BE2C (cell line): ENCODE measurements at regions not wholly inside any gene's neighbourhood (a gene's known extent, or its start where the extent isn't known, plus 50 kb on each side); places are given as distances from the start of the nearest gene placed in this dataset.

Source experiments
- DNase-seq: peaks from one replicate; pipeline ENCODE4 v3.0.0-alpha.2; 2020
- H3K27me3 ChIP-seq: fragments of 250-450 bp; sonication (Bioruptor Pico); 2 replicates; pipeline ENCODE4 v1.5.1; 2020; ENCODE audit warnings: mild to moderate bottlenecking
- H3K36me3 ChIP-seq: fragments of 250-450 bp; sonication (Bioruptor Pico); 2 replicates; pipeline ENCODE4 v1.5.1; 2020; ENCODE audit warnings: mild to moderate bottlenecking
- H3K4me1 ChIP-seq: fragments of 250-450 bp; sonication (Bioruptor Pico); 2 replicates; pipeline ENCODE4 v1.5.1; 2020
- H3K4me3 ChIP-seq: 2 replicates; pipeline ENCODE4 v1.5.1; 2011; ENCODE audit warnings: low read depth, low read length
- H3K9me3 ChIP-seq: fragments of 250-450 bp; sonication (Bioruptor Pico); 2 replicates; pipeline ENCODE4 v1.5.1; 2020
- TF ChIP-seq, protein P1 (sequence below): IDR thresholded peaks from 2 replicates; pipeline ENCODE4 v1.5.1; 2012; ENCODE audit warnings: mild to moderate bottlenecking, low read depth, low read length

DNA sequence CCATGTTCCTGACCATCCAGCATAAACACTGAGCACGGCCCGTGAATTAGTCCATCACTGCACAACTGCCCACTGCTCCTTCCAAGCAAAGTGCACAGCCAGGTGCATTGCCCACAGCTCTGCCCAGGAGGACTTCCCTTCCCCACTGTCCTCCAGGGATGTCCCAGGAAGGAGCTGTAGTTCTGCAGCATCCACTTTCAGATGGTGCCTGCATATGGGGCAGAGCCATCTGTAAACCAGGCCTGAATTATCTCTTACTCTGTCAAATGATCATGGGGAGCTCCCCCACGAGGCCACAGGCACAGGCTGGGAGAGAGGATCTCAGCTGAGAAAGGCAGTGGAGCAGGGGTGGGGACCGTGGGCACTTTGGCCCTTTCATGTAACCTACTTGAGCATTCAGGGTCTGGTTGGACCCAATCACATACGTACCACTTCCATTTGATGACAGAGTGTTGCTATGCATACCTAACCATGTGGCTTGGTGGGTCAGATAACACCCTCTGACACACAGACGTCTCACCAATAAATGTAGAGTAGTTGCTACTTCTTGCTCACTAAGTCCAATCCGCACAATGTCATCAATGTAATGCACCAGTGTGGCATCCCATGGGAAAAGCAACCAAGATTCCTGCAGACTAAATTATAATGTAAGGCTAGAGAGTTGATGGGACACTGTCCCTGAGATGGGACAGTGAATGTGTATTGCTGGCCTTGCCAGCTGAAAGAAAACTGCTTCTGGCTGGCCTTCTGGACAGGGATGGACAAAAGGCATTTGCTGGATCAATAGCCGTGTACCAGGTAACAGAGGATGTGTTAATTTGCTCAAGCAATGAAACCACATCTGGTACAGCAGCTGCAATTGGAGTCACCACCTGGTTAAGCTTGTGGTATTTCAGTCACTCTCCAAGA is 113.8 kb upstream of the C14orf180 start:
- no peaks in the 10 kb centered on the region for H3K9me3 ChIP-seq
- no peak for DNase-seq
- TF ChIP-seq, protein P1, sequence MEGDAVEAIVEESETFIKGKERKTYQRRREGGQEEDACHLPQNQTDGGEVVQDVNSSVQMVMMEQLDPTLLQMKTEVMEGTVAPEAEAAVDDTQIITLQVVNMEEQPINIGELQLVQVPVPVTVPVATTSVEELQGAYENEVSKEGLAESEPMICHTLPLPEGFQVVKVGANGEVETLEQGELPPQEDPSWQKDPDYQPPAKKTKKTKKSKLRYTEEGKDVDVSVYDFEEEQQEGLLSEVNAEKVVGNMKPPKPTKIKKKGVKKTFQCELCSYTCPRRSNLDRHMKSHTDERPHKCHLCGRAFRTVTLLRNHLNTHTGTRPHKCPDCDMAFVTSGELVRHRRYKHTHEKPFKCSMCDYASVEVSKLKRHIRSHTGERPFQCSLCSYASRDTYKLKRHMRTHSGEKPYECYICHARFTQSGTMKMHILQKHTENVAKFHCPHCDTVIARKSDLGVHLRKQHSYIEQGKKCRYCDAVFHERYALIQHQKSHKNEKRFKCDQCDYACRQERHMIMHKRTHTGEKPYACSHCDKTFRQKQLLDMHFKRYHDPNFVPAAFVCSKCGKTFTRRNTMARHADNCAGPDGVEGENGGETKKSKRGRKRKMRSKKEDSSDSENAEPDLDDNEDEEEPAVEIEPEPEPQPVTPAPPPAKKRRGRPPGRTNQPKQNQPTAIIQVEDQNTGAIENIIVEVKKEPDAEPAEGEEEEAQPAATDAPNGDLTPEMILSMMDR: no peak

DNA sequence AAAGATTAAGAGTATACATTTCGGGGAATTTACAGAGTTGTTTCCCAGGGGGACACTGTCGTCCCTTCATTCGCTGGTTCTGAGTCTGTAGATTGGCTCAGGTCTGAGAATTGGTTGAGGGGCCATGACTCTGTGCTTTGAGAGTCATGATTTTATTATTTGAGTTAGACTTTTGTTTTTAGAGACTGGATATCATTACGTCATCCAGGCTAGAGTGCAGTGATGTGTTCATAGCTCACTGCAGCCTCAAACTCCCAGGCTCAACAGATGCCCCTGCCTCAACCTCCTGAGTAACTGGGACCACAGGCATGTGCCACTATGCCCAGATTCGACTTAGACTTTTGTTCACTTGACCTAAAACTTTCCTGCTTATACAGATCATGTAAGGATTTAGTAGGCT is 112.3 kb upstream of the C14orf180 start:
- no peaks in the 10 kb centered on the region for H3K36me3 ChIP-seq
- TF ChIP-seq, protein P1: no peak
- no peaks in the 10 kb centered on the region; the same call in 1 of the 2 replicates for H3K27me3 ChIP-seq
- DNase-seq: no peak
- no peaks in the 10 kb centered on the region for H3K9me3 ChIP-seq
- no peak overlapping the region for H3K4me3 ChIP-seq
- no peaks in the 10 kb centered on the region for H3K4me1 ChIP-seq

More for the DNA sequence above, 113.8 kb upstream of the C14orf180 start:
- Histone ChIP-seq H3K27me3 (no peaks in the 10 kb centered on the region; the same call in 1 of the 2 replicates), H3K36me3 (no peaks in the 10 kb centered on the region), H3K4me3 (no peak overlapping the region), H3K4me1 (no peaks in the 10 kb centered on the region)

DNA sequence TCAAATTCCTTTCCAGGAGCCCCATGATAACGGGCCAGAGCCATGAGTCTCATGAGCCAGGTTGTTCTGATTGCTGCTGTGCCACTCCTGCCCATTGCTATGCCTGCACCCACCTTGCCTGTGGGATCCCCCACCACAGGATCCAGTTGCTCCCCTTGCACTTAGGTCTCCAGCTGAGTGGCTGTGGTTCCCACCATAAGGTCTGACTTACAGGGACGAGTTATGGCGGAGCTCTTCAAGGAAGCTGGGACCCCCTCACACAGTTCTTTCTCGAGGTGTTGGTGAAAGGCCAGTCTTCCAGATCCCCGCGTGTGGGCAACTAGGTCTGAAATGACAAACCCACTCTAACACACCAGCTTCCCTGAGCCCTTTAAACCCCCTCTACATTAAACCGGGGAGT is 111.9 kb upstream of the C14orf180 start:
- Histone ChIP-seq H3K9me3 (no peaks in the 10 kb centered on the region), H3K4me3 (no peak overlapping the region), H3K27me3 (no peaks in the 10 kb centered on the region), H3K36me3 (no peaks in the 10 kb centered on the region), H3K4me1 (no peaks in the 10 kb centered on the region)
- TF ChIP-seq, protein P1: no peak
- no peak for DNase-seq

DNA sequence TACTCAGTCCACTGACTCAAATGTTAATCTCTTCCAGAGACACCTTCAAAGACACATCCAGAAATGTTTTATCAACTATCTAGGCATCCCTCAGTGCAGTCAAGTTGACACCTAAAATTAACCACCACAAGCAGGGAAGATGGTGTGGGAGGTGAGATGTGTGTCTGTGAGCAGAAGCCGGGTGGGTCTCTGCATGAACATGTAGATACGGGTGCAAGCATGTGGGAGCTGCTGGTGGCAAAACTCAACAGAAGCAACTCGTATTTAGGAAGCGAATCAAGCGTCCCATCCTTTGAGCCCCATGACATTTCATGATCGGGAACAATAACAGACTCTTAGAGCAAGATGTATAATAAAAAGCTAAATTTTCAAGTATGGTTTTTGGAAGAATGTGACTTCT is 110.0 kb upstream of the C14orf180 start:
- TF ChIP-seq, protein P1: no peak
- DNase-seq: no peak

DNA sequence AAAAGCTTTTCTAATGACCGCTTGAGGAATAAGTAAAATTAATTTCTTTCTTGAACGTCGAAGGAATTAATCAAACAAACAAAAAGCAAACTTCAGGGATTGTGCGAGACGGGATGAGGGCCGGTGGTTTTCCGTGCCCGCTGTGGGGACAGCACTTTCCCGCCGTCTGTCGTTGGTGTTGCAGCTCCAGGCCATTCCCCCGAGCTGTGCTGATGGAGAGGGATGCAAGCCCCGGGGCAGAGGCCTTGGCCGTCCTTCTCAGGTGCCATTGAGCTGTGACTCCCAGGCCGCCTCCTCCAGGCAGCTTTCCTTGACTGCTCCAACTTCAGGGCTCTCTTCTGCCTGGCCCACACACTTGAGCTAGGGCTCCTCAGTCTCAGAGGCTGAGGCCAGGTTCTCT is 109.0 kb upstream of the C14orf180 start:
- Histone ChIP-seq H3K9me3 (no peaks in the 10 kb centered on the region), H3K4me1 (peaks cover 8% of the 10 kb centered on the region), H3K4me3 (no peak overlapping the region), H3K27me3 (no peaks in the 10 kb centered on the region), H3K36me3 (no peaks in the 10 kb centered on the region)
- TF ChIP-seq, protein P1: no peak
- DNase-seq: no peak

More for the DNA sequence above, 110.0 kb upstream of the C14orf180 start:
- H3K4me3 ChIP-seq: no peak overlapping the region
- peaks cover 8% of the 10 kb centered on the region for H3K4me1 ChIP-seq
- no peaks in the 10 kb centered on the region for H3K9me3 ChIP-seq
- H3K27me3 ChIP-seq: no peaks in the 10 kb centered on the region
- H3K36me3 ChIP-seq: no peaks in the 10 kb centered on the region

DNA sequence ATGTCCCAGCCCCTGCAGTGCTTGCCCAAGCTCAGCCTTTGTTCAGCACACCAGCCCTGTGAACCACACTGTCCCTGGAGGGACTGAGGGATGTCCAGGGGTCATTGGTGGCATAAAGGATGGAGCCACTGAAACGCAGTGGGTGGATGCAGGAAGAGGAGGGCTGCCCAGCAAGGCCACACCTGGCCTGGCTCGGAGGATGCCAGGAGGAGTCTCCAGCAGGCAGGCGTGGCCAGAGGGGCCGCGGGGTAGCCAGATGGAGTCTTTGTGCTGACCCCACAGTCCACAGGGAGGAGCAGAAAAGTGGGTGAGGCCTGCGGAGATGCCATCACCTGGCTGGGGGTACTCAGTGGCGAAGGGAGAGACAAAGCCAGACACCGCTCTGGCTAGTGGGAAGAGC is 108.5 kb upstream of the C14orf180 start:
- TF ChIP-seq, protein P1: no peak
- no peak for DNase-seq
- no peaks in the 10 kb centered on the region for H3K9me3 ChIP-seq
- no peaks in the 10 kb centered on the region for H3K36me3 ChIP-seq
- H3K27me3 ChIP-seq: no peaks in the 10 kb centered on the region
- no peak overlapping the region for H3K4me3 ChIP-seq
- H3K4me1 ChIP-seq: peaks cover 8% of the 10 kb centered on the region
